Spleen (tissue), 11 donors: ENCODE measurements at regions not wholly inside any gene's neighbourhood (a gene's known extent, or its start where the extent isn't known, plus 50 kb on each side); places are given as distances from the start of the nearest gene placed in this dataset.

ENCODE experiments used
- DNase-seq: peaks from one replicate; pipeline ENCODE4 v3.0.0-alpha.2; 2020
- H3K27ac ChIP-seq, 8 donors: fragments of 200-600 bp; sonication (generic) in 7 of 8; 1 replicate in 4 of 8; 2 replicates in 4 of 8; pipeline versions ENCODE4 v1.5.0 to v1.8.0; 2016 to 2021; ENCODE audit warnings: inconsistent platforms in 4 of 8, mild to moderate bottlenecking in 4 of 8, moderate library complexity in 1 of 8
- H3K27me3 ChIP-seq, 7 donors: fragments of 200-600 bp; sonication (generic) in 6 of 7; replicated peaks in 1 of 7; 1 replicate in 4 of 7; 2 replicates in 3 of 7; pipeline versions ENCODE4 v1.5.0 to v1.8.0; 2016 to 2021; ENCODE audit warnings: inconsistent platforms in 3 of 7, mild to moderate bottlenecking in 1 of 7
- H3K36me3 ChIP-seq, 6 donors: fragments of 200-600 bp; sonication (generic) in 5 of 6; 1 replicate in 4 of 6; 2 replicates in 2 of 6; pipeline versions ENCODE4 v1.5.0 to v1.8.0; 2016 to 2021; ENCODE audit warnings: inconsistent platforms in 2 of 6
- H3K4me1 ChIP-seq, 6 donors: fragments of 200-600 bp; sonication (generic) in 5 of 6; 1 replicate in 3 of 6; 2 replicates in 3 of 6; pipeline versions ENCODE4 v1.5.0 to v1.8.0; 2016 to 2021; ENCODE audit warnings: inconsistent platforms in 3 of 6
- H3K4me3 ChIP-seq, 8 donors: fragments of 200-600 bp; sonication (generic) in 7 of 8; 1 replicate in 4 of 8; 2 replicates in 4 of 8; pipeline versions ENCODE4 v1.5.0 to v1.8.0; 2016 to 2021; ENCODE audit warnings: inconsistent platforms in 4 of 8, mild to moderate bottlenecking in 4 of 8, moderate library complexity in 2 of 8
- H3K9me3 ChIP-seq, 8 donors: fragments of 200-600 bp; sonication (generic) in 7 of 8; 1 replicate in 4 of 8; 2 replicates in 4 of 8; pipeline versions ENCODE4 v1.5.0 to v1.8.0; 2016 to 2021; ENCODE audit warnings: inconsistent platforms in 4 of 8
- CTCF ChIP-seq, 11 experiments: fragments of 200-600 bp in 7 of 11; fragments of 450-650 bp in 4 of 11; sonication (generic) in 4 of 11; IDR thresholded peaks in 8 of 11; conservative IDR thresholded peaks in 3 of 11; 1 replicate in 7 of 11; 2 replicates in 4 of 11; pipeline versions ENCODE4 v1.4.0 to v1.8.0; 2016 to 2021; ENCODE audit warnings: antibody characterized with exemption in 11 of 11, inconsistent platforms in 4 of 11, mild to moderate bottlenecking in 1 of 11
- POLR2A ChIP-seq, 3 donors: fragments of 450-650 bp; IDR thresholded peaks; one replicate each; pipeline ENCODE4 v1.5.1; 2017; ENCODE audit warnings: antibody characterized with exemption in 3 of 3, mild to moderate bottlenecking in 1 of 3
- POLR2AphosphoS5 ChIP-seq, 3 donors: sonication (generic); formaldehyde crosslinking; IDR thresholded peaks; one replicate each; pipeline ENCODE4 v1.5.1; 2017; ENCODE audit warnings: antibody characterized with exemption in 3 of 3
- WGBS, 5 donors: extraction: QIAGEN DNeasy Blood & Tissue Kit in 3 of 5; methylation state at CpG; one replicate each; pipeline versions ENCODE4 v1.1.5 to v1.1.7; 2013 to 2018; 5-methylcytosine and 5-hydroxymethylcytosine counted together
- intact Hi-C: fragments of 100-400 bp; cut with DNase I; formaldehyde crosslinking; loops from one replicate; pipeline ENCODE4 v1.15.0; 2023; ENCODE audit warnings: low total_unique reads
- donor health status: healthy with polysubstance abuse.
- donor health status: DM: no; HTN: no; CAD: no; lungs with moderate emphysema.
- donor health status: DM: no; HTN: no; CAD: no.
- donor health status: Bipolar disorder and iron deficiency.
- donor health status: healthy.
- donor health status: DM: no; HTN: no; CAD: no.
- donor health status: DM: yes; HTN: yes; CAD: no.

- TF ChIP-seq POLR2A (IDR thresholded peaks at IDR 0.05) (no peak), CTCF (IDR thresholded peaks at IDR 0.05 in 8 of 11, conservative IDR thresholded peaks at IDR 0.05 in 3 of 11) (no peak), POLR2AphosphoS5 (IDR thresholded peaks at IDR 0.05) (no peak)
Observed at GRCh38 chr17:12519956-12520594, 145.6 kb upstream of the MYOCD start.

GRCh38 chr17:12521416-12521815 is 144.3 kb upstream of the MYOCD start:
- Histone ChIP-seq H3K36me3 (no peaks in the 10 kb centered on the region), H3K9me3 (no peaks in the 10 kb centered on the region), H3K27ac (no peak overlapping the region), H3K4me1 (peaks cover 0 to 8% (median 0%) of the 10 kb centered on the region in 6 donors), H3K27me3 (no peaks in the 10 kb centered on the region), H3K4me3 (no peak overlapping the region)
- DNase-seq = no peak
- 78 to 92% (median 90%) methylated on average over 7 of the region's 7 CpGs for WGBS, 5 donors
- no peak for TF ChIP-seq POLR2A (IDR thresholded peaks at IDR 0.05)
- TF ChIP-seq POLR2AphosphoS5 (IDR thresholded peaks at IDR 0.05) = no peak
- no peak for TF ChIP-seq CTCF (IDR thresholded peaks at IDR 0.05 in 8 of 11, conservative IDR thresholded peaks at IDR 0.05 in 3 of 11)
- intact Hi-C loops = no loop called here

More at GRCh38 chr17:12519956-12520594, 145.6 kb upstream of the MYOCD start:
- H3K27ac ChIP-seq = no peak overlapping the region
- DNase-seq = no peak
- H3K9me3 ChIP-seq = no peaks in the 10 kb centered on the region
- 85 to 94% (median 89%) methylated on average over 7 of the region's 7 CpGs for WGBS, 5 donors
- intact Hi-C loops = no loop called here
- H3K4me3 ChIP-seq = no peak overlapping the region
- H3K36me3 ChIP-seq = no peaks in the 10 kb centered on the region
- H3K4me1 ChIP-seq = peaks cover 0 to 8% (median 0%) of the 10 kb centered on the region in 6 donors
- H3K27me3 ChIP-seq = no peaks in the 10 kb centered on the region

GRCh38 chr17:12522336-12522735 is 143.4 kb upstream of the MYOCD start:
- intact Hi-C loops = no loop called here
- no peak for DNase-seq
- Histone ChIP-seq H3K9me3 (no peaks in the 10 kb centered on the region), H3K4me3 (no peak overlapping the region), H3K4me1 (peaks cover 0 to 8% (median 0%) of the 10 kb centered on the region in 6 donors), H3K27me3 (no peaks in the 10 kb centered on the region), H3K27ac (no peak overlapping the region), H3K36me3 (no peaks in the 10 kb centered on the region)
- TF ChIP-seq POLR2A (IDR thresholded peaks at IDR 0.05) = no peak
- no peak for TF ChIP-seq CTCF (IDR thresholded peaks at IDR 0.05 in 8 of 11, conservative IDR thresholded peaks at IDR 0.05 in 3 of 11)
- TF ChIP-seq POLR2AphosphoS5 (IDR thresholded peaks at IDR 0.05) = no peak
- 61 to 81% (median 70%) methylated on average over 7 of the region's 7 CpGs for whole genome bisulfite sequencing, 5 donors

GRCh38 chr17:12522743-12523183 is 142.9 kb upstream of the MYOCD start:
- no peaks in the 10 kb centered on the region for H3K27me3 ChIP-seq
- no peaks in the 10 kb centered on the region for H3K36me3 ChIP-seq
- WGBS, 5 donors = 21 to 31% (median 22%) methylated on average over 6 of the region's 6 CpGs
- H3K4me3 ChIP-seq = no peak overlapping the region
- DNase-seq = no peak
- H3K27ac ChIP-seq = no peak overlapping the region
- H3K9me3 ChIP-seq = no peaks in the 10 kb centered on the region
- no peak for TF ChIP-seq POLR2AphosphoS5 (IDR thresholded peaks at IDR 0.05)
- no peak for TF ChIP-seq CTCF (IDR thresholded peaks at IDR 0.05 in 8 of 11, conservative IDR thresholded peaks at IDR 0.05 in 3 of 11)
- TF ChIP-seq POLR2A (IDR thresholded peaks at IDR 0.05) = no peak
- intact Hi-C loops = no loop called here
- peaks cover 0 to 8% (median 0%) of the 10 kb centered on the region in 6 donors for H3K4me1 ChIP-seq
